Stomach (tissue), 8 donors: ENCODE measurements at regions not wholly inside any gene's neighbourhood (a gene's known extent, or its start where the extent isn't known, plus 50 kb on each side); places are given as distances from the start of the nearest gene placed in this dataset.
A peak's percentile ranks its signal among the peaks of the same experiment; 100 is the strongest.

Experiments
- DNase-seq, 2 donors: peaks; one replicate each; pipeline versions ENCODE4 v3.0.0 to v3.0.0-alpha.2; 2013 to 2019
- H3K27ac ChIP-seq, 5 donors: fragments of 200-600 bp in 4 of 5; sonication (generic) in 4 of 5; one replicate each; pipeline ENCODE4 v1.5.1; 2013 to 2019; ENCODE audit warnings: mild to moderate bottlenecking in 1 of 5, moderate library complexity in 1 of 5
- H3K27me3 ChIP-seq, 3 donors: fragments of 200-600 bp; sonication (generic); one replicate each; pipeline ENCODE4 v1.5.1; 2017 to 2019; ENCODE audit warnings: mixed run types in 1 of 3
- H3K36me3 ChIP-seq, 4 donors: fragments of 200-600 bp; sonication (generic); 1 replicate in 3 of 4; 2 replicates in 1 of 4; pipeline ENCODE4 v1.5.1; 2016 to 2019
- H3K4me1 ChIP-seq, 4 donors: fragments of 200-600 bp; sonication (generic); one replicate each; pipeline ENCODE4 v1.5.1; 2016 to 2019
- H3K4me3 ChIP-seq, 4 donors: fragments of 200-600 bp; sonication (generic) in 3 of 4; one replicate each; pipeline ENCODE4 v1.5.1; 2016 to 2019; ENCODE audit warnings: mild to moderate bottlenecking in 1 of 4
- H3K9me3 ChIP-seq, 4 donors: fragments of 200-600 bp; sonication (generic); one replicate each; pipeline ENCODE4 v1.5.1; 2016 to 2019
- EP300 ChIP-seq: sonication (generic); formaldehyde crosslinking; IDR thresholded peaks from one replicate; pipeline ENCODE4 v1.6.1; 2017; ENCODE audit warnings: antibody characterized with exemption
- POLR2A ChIP-seq, 4 donors: fragments of 450-650 bp; IDR thresholded peaks; one replicate each; pipeline ENCODE4 v1.6.1; 2016; ENCODE audit warnings: antibody characterized with exemption in 4 of 4, control low read depth in 2 of 4, mild to moderate bottlenecking in 1 of 4, moderate library complexity in 1 of 4
- POLR2AphosphoS5 ChIP-seq, 3 donors: sonication (generic); formaldehyde crosslinking; IDR thresholded peaks; one replicate each; pipeline ENCODE4 v1.6.1; 2016; ENCODE audit warnings: antibody characterized with exemption in 3 of 3
- WGBS, 5 donors: extraction: QIAGEN DNeasy Blood & Tissue Kit in 3 of 5; methylation state at CpG; one replicate each; pipeline versions ENCODE4 v1.1.5 to v1.1.7; 2013 to 2018; 5-methylcytosine and 5-hydroxymethylcytosine counted together
- intact Hi-C: fragments of 100-400 bp; cut with DNase I; formaldehyde crosslinking; loops from one replicate; pipeline ENCODE4 v1.15.1; 2023; ENCODE audit warnings: low total_unique reads
- TF ChIP-seq, protein P1 (sequence below), 7 experiments: fragments of 450-650 bp in 4 of 7; fragments of 200-600 bp in 3 of 7; sonication (generic) in 3 of 7; IDR thresholded peaks; one replicate each; pipeline ENCODE4 v1.5.1; 2016 to 2019; ENCODE audit warnings: antibody characterized with exemption in 7 of 7, control low read depth in 2 of 7, mild to moderate bottlenecking in 1 of 7
- donor health status: healthy with polysubstance abuse.
- donor health status: Bipolar disorder and iron deficiency.
- donor health status: healthy.

DNA sequence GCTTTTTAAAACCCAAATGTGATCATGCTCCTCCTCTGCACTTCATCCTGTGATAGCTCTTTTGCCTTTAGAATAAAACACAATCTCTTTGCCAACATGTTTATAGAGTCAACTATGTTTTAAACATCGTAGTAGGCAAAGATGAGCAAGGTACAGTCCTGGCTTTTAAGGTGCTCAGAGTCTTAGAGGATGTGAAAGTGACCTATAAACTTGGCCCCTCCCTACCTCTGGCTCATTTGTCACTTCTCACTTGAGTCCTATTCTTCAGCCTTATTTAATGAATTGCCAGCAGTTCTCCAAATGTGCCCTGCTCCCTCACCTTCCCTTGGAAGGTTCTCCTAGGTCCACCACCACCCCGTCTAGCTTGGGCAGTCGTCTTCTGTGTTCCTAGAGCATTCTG lies 617.0 kb upstream of the NR5A2 start:
- Histone ChIP-seq H3K4me1 (no peaks in the 10 kb centered on the region), H3K9me3 (peaks cover 0 to 3% (median under 1%) of the 10 kb centered on the region in 4 donors), H3K4me3 (no peak overlapping the region), H3K27me3 (no peaks in the 10 kb centered on the region), H3K36me3 (no peaks in the 10 kb centered on the region), H3K27ac (no peak overlapping the region)
- 76 to 91% (median 79%) methylated on average over 3 of the region's 3 CpGs for WGBS, 5 donors
- DNase-seq: no peak
- intact Hi-C loops: no loop called here
- TF ChIP-seq EP300: no peak
- TF ChIP-seq POLR2AphosphoS5 (IDR thresholded peaks at IDR 0.05): no peak
- TF ChIP-seq POLR2A (IDR thresholded peaks at IDR 0.05): no peak
- TF ChIP-seq, protein P1, sequence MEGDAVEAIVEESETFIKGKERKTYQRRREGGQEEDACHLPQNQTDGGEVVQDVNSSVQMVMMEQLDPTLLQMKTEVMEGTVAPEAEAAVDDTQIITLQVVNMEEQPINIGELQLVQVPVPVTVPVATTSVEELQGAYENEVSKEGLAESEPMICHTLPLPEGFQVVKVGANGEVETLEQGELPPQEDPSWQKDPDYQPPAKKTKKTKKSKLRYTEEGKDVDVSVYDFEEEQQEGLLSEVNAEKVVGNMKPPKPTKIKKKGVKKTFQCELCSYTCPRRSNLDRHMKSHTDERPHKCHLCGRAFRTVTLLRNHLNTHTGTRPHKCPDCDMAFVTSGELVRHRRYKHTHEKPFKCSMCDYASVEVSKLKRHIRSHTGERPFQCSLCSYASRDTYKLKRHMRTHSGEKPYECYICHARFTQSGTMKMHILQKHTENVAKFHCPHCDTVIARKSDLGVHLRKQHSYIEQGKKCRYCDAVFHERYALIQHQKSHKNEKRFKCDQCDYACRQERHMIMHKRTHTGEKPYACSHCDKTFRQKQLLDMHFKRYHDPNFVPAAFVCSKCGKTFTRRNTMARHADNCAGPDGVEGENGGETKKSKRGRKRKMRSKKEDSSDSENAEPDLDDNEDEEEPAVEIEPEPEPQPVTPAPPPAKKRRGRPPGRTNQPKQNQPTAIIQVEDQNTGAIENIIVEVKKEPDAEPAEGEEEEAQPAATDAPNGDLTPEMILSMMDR (IDR thresholded peaks at IDR 0.05): no peak

DNA sequence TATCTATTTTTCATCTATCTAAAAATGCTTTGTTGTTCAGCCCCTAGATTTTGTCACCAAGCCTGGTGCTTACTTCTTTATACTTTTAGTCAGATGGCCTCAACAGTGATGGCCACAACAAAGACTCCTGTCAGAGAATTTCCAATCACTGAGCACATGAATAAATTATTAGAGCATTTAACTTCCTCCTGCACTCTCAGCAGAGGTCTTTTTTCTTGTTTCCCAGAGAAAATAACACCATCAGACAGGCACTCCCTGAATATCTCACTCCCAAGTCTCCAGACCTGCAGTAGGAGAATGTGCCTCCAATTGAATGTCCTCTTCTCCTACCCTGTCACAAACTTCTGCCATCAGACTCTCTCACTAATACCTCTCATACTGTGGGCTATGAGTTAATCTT lies 616.0 kb upstream of the NR5A2 start:
- TF ChIP-seq POLR2AphosphoS5 (IDR thresholded peaks at IDR 0.05) (no peak), POLR2A (IDR thresholded peaks at IDR 0.05) (no peak), EP300 (no peak)
- TF ChIP-seq, protein P1 (IDR thresholded peaks at IDR 0.05): no peak
- no peak overlapping the region for H3K4me3 ChIP-seq
- H3K27ac ChIP-seq: no peak overlapping the region
- no peaks in the 10 kb centered on the region for H3K36me3 ChIP-seq
- no peaks in the 10 kb centered on the region for H3K27me3 ChIP-seq
- H3K4me1 ChIP-seq: no peaks in the 10 kb centered on the region
- no peak for DNase-seq
- intact Hi-C loops: no loop called here
- peaks cover 4 to 14% (median 11%) of the 10 kb centered on the region in 4 donors for H3K9me3 ChIP-seq

DNA sequence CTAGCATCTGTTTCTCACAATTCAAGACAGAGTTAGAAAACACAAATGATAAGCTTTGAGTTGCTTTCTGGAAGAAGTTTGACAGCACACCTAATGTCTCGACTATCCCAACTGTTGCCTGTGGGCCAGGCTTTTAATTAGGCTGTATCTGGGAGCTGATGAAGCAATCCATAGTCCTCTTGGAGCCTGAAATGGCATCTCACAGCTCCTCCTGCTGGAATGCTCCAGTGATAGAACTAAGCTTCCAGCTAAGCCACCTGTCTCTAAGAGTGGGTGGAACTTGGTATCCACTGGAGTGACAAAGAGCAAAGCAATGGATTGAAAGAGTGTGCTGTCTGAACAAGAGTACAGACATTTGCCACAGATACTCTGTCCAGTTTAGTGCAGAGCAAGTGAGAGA lies 605.3 kb upstream of the NR5A2 start:
- Histone ChIP-seq H3K36me3 (no peaks in the 10 kb centered on the region), H3K4me1 (no peaks in the 10 kb centered on the region), H3K9me3 (peaks cover 0 to 8% (median 7%) of the 10 kb centered on the region in 4 donors), H3K27ac (no peak overlapping the region), H3K4me3 (no peak overlapping the region), H3K27me3 (no peaks in the 10 kb centered on the region)
- TF ChIP-seq POLR2A (IDR thresholded peaks at IDR 0.05): no peak
- TF ChIP-seq, protein P1 (IDR thresholded peaks at IDR 0.05): peak in 4 of 7 experiments; percentile 26 to 33 (median 29)
- peak; percentile 28 to 33 for DNase-seq
- WGBS, 5 donors: 32 to 52% (median 45%) methylated on average over 1 of the region's 1 CpG
- intact Hi-C loops: no loop called here

DNA sequence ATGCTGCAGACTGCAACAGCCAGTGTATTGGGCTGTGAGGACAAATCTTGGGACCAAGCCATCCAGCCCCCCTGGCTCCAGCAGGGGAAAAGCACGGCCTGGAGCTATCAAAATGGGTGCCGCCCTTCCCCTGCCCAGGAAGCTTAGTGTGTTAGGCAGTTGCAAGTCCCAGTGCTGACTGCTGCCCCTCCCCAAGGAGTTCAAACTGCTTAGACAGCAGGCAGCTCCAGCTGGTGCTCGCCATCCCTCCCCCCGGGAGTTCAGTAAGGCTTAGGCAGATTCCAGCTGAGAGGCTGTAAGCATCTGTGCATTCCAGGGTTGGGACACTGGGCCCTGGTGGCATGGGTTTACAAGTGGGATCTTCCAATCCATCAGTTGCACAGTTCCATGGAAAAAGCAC lies 579.6 kb upstream of the NR5A2 start:
- Histone ChIP-seq H3K4me1 (no peaks in the 10 kb centered on the region), H3K36me3 (no peaks in the 10 kb centered on the region), H3K27me3 (no peaks in the 10 kb centered on the region), H3K27ac (no peak overlapping the region), H3K4me3 (no peak overlapping the region), H3K9me3 (no peaks in the 10 kb centered on the region)
- no peak for DNase-seq
- WGBS, 5 donors: 60 to 70% (median 63%) methylated on average over 3 to 4 of the region's 4 CpGs
- TF ChIP-seq EP300 (no peak), POLR2AphosphoS5 (IDR thresholded peaks at IDR 0.05) (no peak), POLR2A (IDR thresholded peaks at IDR 0.05) (no peak)
- TF ChIP-seq, protein P1 (IDR thresholded peaks at IDR 0.05): no peak
- intact Hi-C loops: no loop called here
